GM18498 (cell line): ENCODE measurements at regions not wholly inside any gene's neighbourhood (a gene's known extent, or its start where the extent isn't known, plus 50 kb on each side); places are given as distances from the start of the nearest gene placed in this dataset.

ENCODE experiments used
- ATAC-seq: cut with Tn5 transposase; IDR thresholded peaks from one replicate; pipeline ENCODE4 v1.9.1; 2021; ENCODE audit warnings: mild to moderate bottlenecking, moderate library complexity; ENCODE audit not compliant: unreplicated experiment

GRCh38 chr9:91154686-91155085 lies 207.0 kb downstream of the AUH start:
- no peak for ATAC-seq

DNA sequence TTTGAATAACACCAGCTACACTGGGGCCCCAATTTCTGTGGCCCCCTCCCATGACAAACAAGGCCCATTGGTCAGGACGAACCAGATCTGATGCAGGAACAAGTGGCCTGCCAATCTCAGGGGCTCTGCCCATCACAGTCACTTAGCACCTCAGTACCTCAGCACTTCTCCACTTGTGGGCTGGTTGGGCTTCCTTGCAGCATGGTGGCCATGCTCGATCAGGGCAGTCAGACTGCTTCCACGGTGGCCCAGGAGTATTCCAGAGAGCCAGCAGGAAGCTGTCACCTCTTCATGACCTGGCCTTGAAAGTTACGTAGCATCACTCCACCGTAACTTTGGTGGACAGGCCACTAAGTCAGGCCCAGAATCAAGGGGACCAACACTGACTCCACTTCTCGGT lies 206.5 kb downstream of the AUH start:
- ATAC-seq = no peak

DNA sequence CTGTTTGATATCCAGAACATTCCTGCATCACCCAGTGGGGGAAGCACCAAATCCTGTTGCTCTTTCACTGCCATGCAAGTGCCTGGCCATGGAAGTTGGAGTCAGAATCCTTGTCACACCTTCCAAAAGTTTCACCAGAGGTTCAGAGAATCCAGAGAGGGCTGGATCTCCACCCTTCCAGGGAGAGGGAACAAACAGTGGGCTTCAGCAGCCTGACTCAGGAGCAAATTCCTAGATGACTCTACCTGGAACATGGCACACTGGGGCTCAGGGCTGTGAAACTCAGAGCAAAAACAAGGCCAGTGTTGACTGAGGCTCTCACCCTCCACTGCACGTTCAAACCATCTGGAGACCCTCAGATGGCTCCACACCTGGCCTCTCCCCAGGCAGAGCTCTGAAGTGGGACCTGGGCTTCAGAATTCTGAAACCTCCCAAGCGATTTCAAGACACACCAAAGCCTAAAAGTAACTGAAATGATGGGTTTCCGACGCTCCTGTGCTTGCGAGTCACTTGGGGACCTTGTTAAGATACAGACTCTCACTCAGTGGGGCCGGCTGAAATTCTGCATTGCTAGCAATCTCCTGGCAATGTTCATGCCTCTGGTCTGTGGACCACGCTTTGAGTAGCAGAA lies 205.9 kb downstream of the AUH start:
- ATAC-seq = no peak

DNA sequence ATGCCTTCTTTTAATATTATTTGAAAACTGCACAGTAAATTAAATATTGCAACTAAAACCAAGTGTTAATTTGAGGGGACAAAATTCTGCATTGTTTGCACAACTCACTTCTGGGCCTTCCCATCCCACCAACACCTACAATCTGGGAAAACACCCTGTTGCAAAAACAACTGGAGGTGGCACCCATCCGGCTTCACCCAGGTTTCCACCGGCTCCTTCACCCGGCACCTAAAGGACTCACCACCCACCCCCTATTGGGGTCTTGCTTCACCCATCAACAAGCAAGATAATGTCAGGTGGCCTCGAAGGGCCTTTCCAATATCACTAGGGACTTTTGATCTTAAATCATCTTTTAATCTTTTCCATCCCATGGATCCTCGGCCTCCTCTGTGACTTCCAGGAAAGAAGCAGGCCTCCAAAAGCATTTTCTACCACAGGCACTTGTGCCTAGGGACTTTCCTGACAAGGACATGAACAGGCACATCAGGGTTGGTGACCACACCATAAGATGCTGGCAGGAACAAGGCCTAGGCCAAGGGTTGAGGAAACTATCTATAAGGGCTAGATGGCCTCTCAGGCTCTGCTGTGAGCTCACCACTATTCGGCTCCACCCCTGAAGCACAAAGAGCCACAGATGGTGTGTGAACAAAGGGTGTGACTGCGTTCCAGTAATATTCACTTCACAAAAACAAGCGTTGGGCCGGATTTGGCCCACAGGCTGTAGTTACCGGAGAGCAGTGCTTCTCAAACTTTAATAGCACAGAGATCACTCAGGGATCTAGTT lies 205.1 kb downstream of the AUH start:
- ATAC-seq = no peak

GRCh38 chr9:91157883-91158282 lies 203.8 kb downstream of the AUH start:
- ATAC-seq = no peak

- no peak for ATAC-seq
Measured at GRCh38 chr9:91158286-91158685, 203.4 kb downstream of the AUH start.

DNA sequence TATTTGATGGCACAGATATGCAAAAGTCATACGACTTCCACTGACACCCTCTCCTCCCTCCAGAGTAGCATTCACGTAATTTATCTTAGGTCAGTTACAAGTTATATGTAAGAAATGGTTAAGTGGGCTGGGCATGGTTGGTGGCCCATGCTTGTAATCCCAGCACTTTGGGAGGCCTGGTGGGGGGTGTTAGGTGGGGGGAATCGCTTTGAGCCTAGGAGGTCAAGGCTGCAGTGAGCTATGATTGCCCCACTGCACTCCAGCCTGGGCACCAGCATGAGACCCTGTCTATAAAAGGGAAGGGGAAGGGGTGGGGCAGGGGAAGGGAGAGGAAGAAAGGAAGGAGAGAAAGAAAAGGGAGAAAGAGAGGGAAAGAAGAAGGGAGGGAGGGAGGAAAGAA lies 202.8 kb downstream of the AUH start:
- no peak for ATAC-seq

- ATAC-seq = no peak
Measured at GRCh38 chr9:91159664-91160121, 202.0 kb downstream of the AUH start.

DNA sequence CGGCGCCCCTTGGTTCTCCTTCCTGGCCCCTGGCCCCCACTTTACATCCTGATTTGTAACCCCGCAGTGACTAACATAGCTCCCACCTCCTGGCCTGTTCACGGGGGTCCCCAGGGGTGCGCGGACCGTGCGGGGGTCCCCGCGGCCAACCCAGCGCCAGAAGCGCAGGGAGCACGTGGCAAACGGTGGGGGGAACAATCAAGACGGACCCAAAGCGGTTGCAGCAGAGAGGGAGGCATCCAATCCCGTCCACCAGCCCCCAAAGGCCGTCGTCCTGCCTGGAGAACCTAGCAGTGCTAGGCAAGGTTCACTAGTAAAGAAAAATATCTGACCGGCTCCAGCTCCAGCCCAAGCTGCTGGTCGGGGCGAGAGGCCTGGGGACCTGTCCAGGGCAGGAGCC lies 201.5 kb downstream of the AUH start:
- ATAC-seq = no peak

DNA sequence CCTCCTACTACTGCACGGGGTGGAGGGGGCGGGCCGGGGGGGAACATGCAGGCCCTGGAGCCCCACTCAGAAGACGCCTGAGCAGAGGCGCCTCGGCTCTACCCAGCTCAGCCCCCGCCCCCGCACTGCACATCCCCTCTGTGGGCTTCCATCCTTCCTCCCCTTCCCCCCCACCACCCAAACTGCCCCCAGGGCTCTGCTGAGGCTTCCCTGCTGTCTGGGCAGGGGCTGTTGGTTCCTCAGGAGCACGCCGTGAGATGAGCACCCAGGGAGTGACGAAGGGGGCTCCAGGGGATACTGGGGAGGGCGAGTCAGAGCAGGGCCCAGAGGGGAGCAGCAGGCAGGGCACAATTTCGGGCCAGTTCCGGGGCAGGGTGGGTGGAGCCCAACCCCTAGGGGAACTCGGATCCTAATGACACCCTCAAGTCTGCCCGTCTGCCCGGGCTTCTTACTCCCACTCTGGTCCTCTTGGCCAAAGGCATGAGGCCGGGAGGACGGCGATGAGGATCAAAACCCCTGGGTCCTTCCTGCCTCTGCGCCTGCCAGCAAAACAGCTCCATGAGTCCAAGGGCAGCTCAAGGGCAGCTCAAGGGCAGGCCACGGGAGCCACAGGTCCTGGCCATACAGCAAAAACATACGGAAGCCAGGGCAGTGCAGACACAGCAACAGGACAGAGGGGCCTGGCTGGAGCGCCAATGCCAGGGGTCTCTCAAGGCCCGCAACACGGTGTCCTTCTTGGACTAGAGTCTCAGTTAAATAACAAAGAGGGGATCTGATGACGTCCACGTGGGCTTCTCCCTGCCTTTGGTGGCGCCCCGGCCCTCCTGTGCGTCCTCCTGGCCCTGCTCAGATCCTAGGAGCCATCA lies 200.9 kb downstream of the AUH start:
- no peak for ATAC-seq

GRCh38 chr9:91161465-91162300 lies 200.0 kb downstream of the AUH start:
- ATAC-seq = no peak

GRCh38 chr9:91162311-91162710 lies 199.4 kb downstream of the AUH start:
- ATAC-seq = no peak

DNA sequence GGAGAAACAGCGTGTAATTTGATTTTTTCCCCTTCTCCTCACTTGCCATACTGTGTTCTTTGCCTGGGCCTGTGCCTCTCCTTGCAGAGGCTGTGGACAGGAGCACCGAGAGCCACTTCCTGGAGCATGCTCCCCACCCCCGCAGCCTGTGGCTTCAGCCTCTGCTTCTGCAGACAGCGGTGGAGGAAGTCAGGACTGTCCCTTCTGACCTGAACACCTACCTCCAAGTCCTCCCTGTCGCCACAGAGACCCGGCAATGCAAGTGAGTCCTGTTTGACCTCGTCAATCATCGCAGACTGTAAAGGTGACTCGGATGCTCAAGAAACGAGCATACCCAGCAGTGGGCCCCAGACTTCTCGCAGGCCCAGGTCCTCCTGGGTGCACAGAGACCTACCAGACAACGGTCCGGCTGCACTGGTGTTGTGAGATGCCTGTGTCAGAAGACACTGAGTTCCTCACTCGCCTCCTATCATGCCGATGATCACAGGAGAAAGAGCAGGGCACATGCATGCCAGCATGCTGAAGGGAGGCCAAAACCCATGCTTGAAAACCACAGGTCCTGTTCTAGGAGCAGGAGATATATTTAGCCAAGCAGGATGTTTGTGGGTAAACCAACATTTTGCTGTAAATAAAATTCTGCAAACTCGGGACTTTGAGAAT lies 198.8 kb downstream of the AUH start:
- ATAC-seq = peak; percentile 78

DNA sequence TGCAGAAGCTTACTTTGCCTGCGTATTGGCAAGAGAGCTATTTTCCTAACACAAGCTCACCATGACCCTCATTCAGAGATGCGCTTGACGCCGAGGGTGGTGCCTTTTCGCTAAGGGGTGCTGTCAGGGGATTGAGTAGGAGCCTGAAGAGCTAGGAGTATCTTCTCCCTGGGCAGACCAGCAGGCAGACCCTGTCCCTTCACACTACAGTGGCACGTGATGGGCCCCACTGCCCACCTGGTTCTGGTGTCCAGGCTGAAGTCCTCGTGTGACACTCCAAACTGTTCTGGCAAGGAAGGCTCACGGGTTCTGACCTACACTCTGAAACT lies 198.3 kb downstream of the AUH start:
- no peak for ATAC-seq

DNA sequence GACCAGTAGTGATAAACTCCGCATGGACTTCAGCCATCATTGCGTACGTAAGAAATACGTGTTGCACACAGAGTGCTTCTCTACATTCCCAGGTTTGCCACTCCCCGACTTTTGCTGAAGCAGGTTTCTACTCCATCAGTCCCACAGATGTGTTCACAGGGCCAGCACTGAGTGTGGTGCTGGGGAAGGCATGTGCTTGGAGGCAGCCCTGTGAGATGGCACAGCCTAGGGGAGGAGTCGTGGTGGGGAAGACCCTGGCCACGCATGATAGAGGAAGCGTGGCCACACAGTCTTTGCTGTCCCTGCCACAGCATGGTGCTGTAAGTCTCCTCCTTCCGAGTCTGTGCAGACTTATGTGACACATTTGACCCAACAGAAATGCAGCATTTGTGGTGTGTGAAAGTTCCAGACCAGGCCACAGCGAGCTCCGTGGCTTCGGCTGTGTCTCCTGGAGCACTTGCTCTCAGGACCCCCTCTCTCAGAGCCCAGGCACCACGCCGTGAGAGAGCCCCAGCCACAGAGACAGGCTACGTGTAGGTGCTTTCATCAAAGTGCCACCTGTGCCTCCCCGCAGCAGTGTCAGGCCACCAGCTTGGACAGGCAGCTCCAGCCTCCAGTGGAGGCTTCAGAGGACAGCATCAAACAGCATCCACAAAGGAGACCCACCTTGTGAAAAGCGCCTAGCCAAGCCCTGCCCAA lies 197.8 kb downstream of the AUH start:
- ATAC-seq = no peak
